NT2/D1 (cell line): ENCODE measurements at regions not wholly inside any gene's neighbourhood (a gene's known extent, or its start where the extent isn't known, plus 50 kb on each side); places are given as distances from the start of the nearest gene placed in this dataset.

Experiments used
- DNase-seq: peaks from one replicate; pipeline ENCODE4 v3.0.0-alpha.2; 2011; ENCODE audit warnings: low read depth, low spot score
- H3K27me3 ChIP-seq: 2 replicates; pipeline ENCODE4 v1.6.0; 2011; ENCODE audit warnings: mild to moderate bottlenecking; ENCODE audit not compliant: insufficient read length, insufficient read depth
- H3K36me3 ChIP-seq: 2 replicates; pipeline ENCODE4 v1.6.1; 2011; ENCODE audit warnings: mild to moderate bottlenecking, low read length, mixed read lengths; ENCODE audit not compliant: insufficient read depth, insufficient read length
- H3K4me1 ChIP-seq: 2 replicates; pipeline ENCODE4 v1.5.1; 2011; ENCODE audit not compliant: insufficient read depth, insufficient read length
- H3K4me3 ChIP-seq: 2 replicates; pipeline ENCODE4 v1.5.1; 2011; ENCODE audit warnings: low read depth; ENCODE audit not compliant: insufficient read length
- H3K9ac ChIP-seq: 2 replicates; pipeline ENCODE4 v1.6.0; 2011; ENCODE audit warnings: low read depth; ENCODE audit not compliant: insufficient read length
- H3K9me3 ChIP-seq: 2 replicates; pipeline ENCODE4 v1.5.1; 2011; ENCODE audit warnings: mild to moderate bottlenecking, low read length; ENCODE audit not compliant: insufficient read depth
- SUZ12 ChIP-seq: IDR thresholded peaks from 2 replicates; pipeline ENCODE4 v1.6.1; 2011; ENCODE audit not compliant: insufficient read length, insufficient read depth; ENCODE audit errors: extremely low read depth
- YY1 ChIP-seq: IDR thresholded peaks from 2 replicates; pipeline ENCODE4 v1.6.1; 2011; ENCODE audit not compliant: insufficient read length, insufficient read depth
- ZNF274 ChIP-seq: IDR thresholded peaks from 2 replicates; pipeline ENCODE4 v1.6.1; 2011; ENCODE audit warnings: mild to moderate bottlenecking, low read depth, low read length

- TF ChIP-seq ZNF274 (no peak), SUZ12 (no peak), YY1 (no peak)
Observed at GRCh38 chr5:82657033-82657699, 379.0 kb upstream of the RPS23 start.

GRCh38 chr5:82656341-82656761 is 378.2 kb upstream of the RPS23 start:
- no peak for DNase-seq
- Histone ChIP-seq H3K9ac (no peak overlapping the region), H3K9me3 (no peaks in the 10 kb centered on the region), H3K4me1 (no peaks in the 10 kb centered on the region), H3K27me3 (no peaks in the 10 kb centered on the region), H3K4me3 (no peak overlapping the region), H3K36me3 (no peaks in the 10 kb centered on the region)
- no peak for TF ChIP-seq ZNF274
- TF ChIP-seq YY1, result no peak
- no peak for TF ChIP-seq SUZ12

More at GRCh38 chr5:82657033-82657699, 379.0 kb upstream of the RPS23 start:
- H3K4me1 ChIP-seq, result no peaks in the 10 kb centered on the region
- H3K9me3 ChIP-seq, result no peaks in the 10 kb centered on the region
- DNase-seq, result no peak
- no peaks in the 10 kb centered on the region for H3K36me3 ChIP-seq
- no peak overlapping the region for H3K9ac ChIP-seq
- H3K4me3 ChIP-seq, result no peak overlapping the region
- no peaks in the 10 kb centered on the region for H3K27me3 ChIP-seq

DNA sequence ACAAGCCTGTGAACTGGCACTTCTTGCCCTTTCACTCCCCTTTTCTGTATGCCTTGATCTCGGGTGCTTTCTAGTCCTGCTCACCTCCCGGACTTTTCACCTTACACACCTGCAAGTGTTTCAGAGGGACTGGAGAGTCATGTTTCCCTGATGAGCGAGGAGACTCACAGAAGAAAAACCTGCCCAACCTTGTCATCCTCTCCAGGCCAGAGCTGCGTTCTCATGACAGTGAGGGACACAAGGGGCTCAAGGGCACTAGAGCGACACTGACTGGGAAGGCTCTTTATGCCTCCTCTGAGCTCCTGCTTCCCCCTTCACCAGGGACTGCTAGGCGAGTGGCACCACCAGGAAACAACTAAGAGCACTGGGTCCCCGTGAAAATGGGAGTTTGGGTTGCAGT is 376.9 kb upstream of the RPS23 start:
- Histone ChIP-seq H3K9me3 (no peaks in the 10 kb centered on the region), H3K36me3 (no peaks in the 10 kb centered on the region), H3K4me1 (no peaks in the 10 kb centered on the region), H3K4me3 (no peak overlapping the region), H3K27me3 (no peaks in the 10 kb centered on the region), H3K9ac (no peak overlapping the region)
- DNase-seq, result no peak
- TF ChIP-seq SUZ12, result no peak
- TF ChIP-seq YY1, result no peak
- TF ChIP-seq ZNF274, result no peak

GRCh38 chr5:82649943-82650342 is 371.8 kb upstream of the RPS23 start:
- Histone ChIP-seq H3K9ac (no peak overlapping the region), H3K9me3 (no peaks in the 10 kb centered on the region), H3K4me3 (no peak overlapping the region), H3K36me3 (no peaks in the 10 kb centered on the region), H3K27me3 (no peaks in the 10 kb centered on the region), H3K4me1 (no peaks in the 10 kb centered on the region)
- DNase-seq, result no peak
- TF ChIP-seq SUZ12 (no peak), YY1 (no peak), ZNF274 (no peak)

GRCh38 chr5:82644766-82645165 is 366.6 kb upstream of the RPS23 start:
- H3K4me3 ChIP-seq, result no peak overlapping the region
- no peak for DNase-seq
- H3K9me3 ChIP-seq, result no peaks in the 10 kb centered on the region
- no peaks in the 10 kb centered on the region for H3K4me1 ChIP-seq
- H3K27me3 ChIP-seq, result no peaks in the 10 kb centered on the region
- no peak overlapping the region for H3K9ac ChIP-seq
- no peaks in the 10 kb centered on the region for H3K36me3 ChIP-seq
- TF ChIP-seq ZNF274, result no peak
- no peak for TF ChIP-seq YY1
- no peak for TF ChIP-seq SUZ12

- TF ChIP-seq YY1 (no peak), SUZ12 (no peak), ZNF274 (no peak)
- no peaks in the 10 kb centered on the region for H3K27me3 ChIP-seq
- no peaks in the 10 kb centered on the region for H3K4me1 ChIP-seq
- H3K36me3 ChIP-seq, result no peaks in the 10 kb centered on the region
- no peak for DNase-seq
- H3K9me3 ChIP-seq, result no peaks in the 10 kb centered on the region
- no peak overlapping the region for H3K4me3 ChIP-seq
- H3K9ac ChIP-seq, result no peak overlapping the region
Observed at GRCh38 chr5:82644229-82644628, 366.1 kb upstream of the RPS23 start.

- no peaks in the 10 kb centered on the region for H3K9me3 ChIP-seq
- H3K36me3 ChIP-seq, result no peaks in the 10 kb centered on the region
- TF ChIP-seq ZNF274 (no peak), SUZ12 (no peak), YY1 (no peak)
- no peaks in the 10 kb centered on the region for H3K4me1 ChIP-seq
- DNase-seq, result no peak
- no peak overlapping the region for H3K9ac ChIP-seq
- H3K4me3 ChIP-seq, result no peak overlapping the region
- H3K27me3 ChIP-seq, result no peaks in the 10 kb centered on the region
Observed at GRCh38 chr5:82642313-82642712, 364.2 kb upstream of the RPS23 start.

DNA sequence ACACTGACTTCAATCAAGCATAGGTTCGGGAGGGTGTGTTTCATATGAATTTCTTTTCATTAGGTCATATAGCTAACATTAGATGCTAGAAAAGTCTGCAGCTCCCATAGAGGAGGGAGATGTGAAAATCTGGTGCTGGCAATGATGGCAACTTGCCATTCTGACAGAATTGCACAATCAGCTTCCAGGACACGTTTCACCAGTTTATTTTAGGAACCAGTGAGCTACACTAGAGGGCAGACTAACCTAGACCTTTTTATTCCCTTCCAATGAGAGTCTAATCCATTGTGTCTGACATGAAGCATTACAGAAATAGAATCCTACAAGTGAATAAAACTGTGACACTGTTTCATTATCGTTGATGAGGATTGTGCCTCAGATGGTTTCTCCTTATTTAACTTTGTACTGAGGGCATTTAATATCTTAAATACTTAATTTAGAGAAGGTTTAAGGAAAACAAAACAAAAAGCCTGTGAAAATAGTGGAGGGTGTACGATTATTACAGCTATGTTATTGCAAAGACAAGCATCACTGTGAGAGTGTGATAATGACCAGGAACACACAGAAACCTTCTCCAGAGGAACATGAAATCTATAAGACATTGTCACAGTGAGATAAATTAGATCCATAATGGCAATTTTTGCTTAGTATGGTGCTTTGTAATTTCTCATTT is 363.3 kb upstream of the RPS23 start:
- no peak overlapping the region for H3K4me3 ChIP-seq
- TF ChIP-seq YY1 (no peak), ZNF274 (no peak), SUZ12 (no peak)
- H3K9me3 ChIP-seq, result no peaks in the 10 kb centered on the region
- H3K27me3 ChIP-seq, result no peaks in the 10 kb centered on the region
- peak; percentile 18 for DNase-seq
- no peak overlapping the region for H3K9ac ChIP-seq
- H3K4me1 ChIP-seq, result no peaks in the 10 kb centered on the region
- H3K36me3 ChIP-seq, result no peaks in the 10 kb centered on the region
